ENCODE measurements at regions not wholly inside any gene's neighbourhood (a gene's known extent, or its start where the extent isn't known, plus 50 kb on each side); places are given as distances from the start of the nearest gene placed in this dataset.

GRCh38 chr6:132888701-132889100, 74.3 kb downstream of the RPS12 start:
- H3K4me1 ChIP-seq (ENCODE audit: control insufficient read depth, insufficient read depth, low read length) = no peaks in the 10 kb centered on the region
- no peak overlapping the region for H4K8ac ChIP-seq (ENCODE audit: low read depth in 2 of 2, low read length in 2 of 2)
- no peak overlapping the region for H2BK20ac ChIP-seq (ENCODE audit: low read depth, low read length)
- H3K9me3 ChIP-seq (ENCODE audit: control insufficient read depth, insufficient read depth, low read length) = no peaks in the 10 kb centered on the region
- no peak overlapping the region for H3K18ac ChIP-seq (ENCODE audit: low read depth, low read length)
- H2BK120ac ChIP-seq (ENCODE audit: low read depth, low read length) = no peak overlapping the region
- POLR2A ChIA-PET (ENCODE audit: unreplicated experiment) = no interaction called here
- no peak overlapping the region for H3K27ac ChIP-seq (ENCODE audit: insufficient read depth, low read length)
- DNase-seq (peak; percentile 72), ATAC-seq (ENCODE audit: low read depth) (no peak)
- H2AK9ac ChIP-seq (replicated peaks; ENCODE audit: low read depth, low read length, poor library complexity) = no peak overlapping the region
- intact Hi-C loops (cut with micrococcal nuclease) = no loop called here
- H3K79me1 ChIP-seq (ENCODE audit: low read depth in 1 of 2, low read length in 2 of 2) = no peaks in the 10 kb centered on the region
- no peak overlapping the region for H3K9ac ChIP-seq (ENCODE audit: low read depth, low read length)
- H3K14ac ChIP-seq (replicated peaks; ENCODE audit: low read depth, low read length) = no peak overlapping the region
- no peaks in the 10 kb centered on the region for H3K27me3 ChIP-seq (ENCODE audit: control insufficient read depth, insufficient read depth, low read length)
- H3K36me3 ChIP-seq (ENCODE audit: control insufficient read depth, insufficient read depth, low read length) = no peaks in the 10 kb centered on the region
- H2BK15ac ChIP-seq (ENCODE audit: low read depth, low read length) = no peak overlapping the region
- no CpG with 5 or more reads among the region's 2 CpGs for WGBS, 2 experiments (ENCODE audit: extremely low coverage in 2 of 2, insufficient read length in 1 of 2)
- H3K9me1 ChIP-seq (ENCODE audit: insufficient read depth, low read length) = no peaks in the 10 kb centered on the region
- no peak overlapping the region for H4K91ac ChIP-seq (ENCODE audit: insufficient read depth, low read depth, low read length)
- H4K20me1 ChIP-seq (ENCODE audit: insufficient read depth, low read length) = no peaks in the 10 kb centered on the region
- in situ Hi-C loops (cut with MboI; ENCODE audit: low sequenced_read_pairs) = no loop called here
- H3K4me3 ChIP-seq (ENCODE audit: insufficient read depth, low read depth, low read length) = no peak overlapping the region
- H3K23ac ChIP-seq (ENCODE audit: low read depth, low read length) = no peak overlapping the region
- no peak overlapping the region for H3K4me2 ChIP-seq (ENCODE audit: low read depth, low read length)
- H3K56ac ChIP-seq (ENCODE audit: extremely low read depth, insufficient read depth, low read length) = no peak overlapping the region
- H2AFZ ChIP-seq (replicated peaks; ENCODE audit: low read length, poor library complexity) = no peak overlapping the region
- dilution Hi-C loops (cut with HindIII; ENCODE audit: low sequenced_read_pairs, unreplicated experiment) = no loop called here
- no peak overlapping the region for H2BK5ac ChIP-seq (ENCODE audit: low read depth, low read length, poor library complexity, severe bottlenecking)
- TF ChIP-seq SMC3 (IDR thresholded peaks at IDR 0.05; ENCODE audit: low read depth, low read length) (no peak), BHLHE40 (IDR thresholded peaks at IDR 0.05; ENCODE audit: low read depth, low read length) (peak; percentile 61; the same call in 1 of the 2 replicates), CEBPB (IDR thresholded peaks at IDR 0.05; ENCODE audit: low read depth, low read length) (no peak)
- H2AK5ac ChIP-seq (ENCODE audit: low read depth, low read length) = no peak overlapping the region
- H3K4ac ChIP-seq (ENCODE audit: low read depth, low read length) = no peak overlapping the region
- CTCF ChIA-PET = no interaction called here
- BruUV-seq (replicated peaks) = no TSS peak
- no peak overlapping the region for H4K5ac ChIP-seq (ENCODE audit: low read depth, low read length)

Data from IMR-90 (cell line).